ENCODE measurements at regions not wholly inside any gene's neighbourhood (a gene's known extent, or its start where the extent isn't known, plus 50 kb on each side); places are given as distances from the start of the nearest gene placed in this dataset.

DNA sequence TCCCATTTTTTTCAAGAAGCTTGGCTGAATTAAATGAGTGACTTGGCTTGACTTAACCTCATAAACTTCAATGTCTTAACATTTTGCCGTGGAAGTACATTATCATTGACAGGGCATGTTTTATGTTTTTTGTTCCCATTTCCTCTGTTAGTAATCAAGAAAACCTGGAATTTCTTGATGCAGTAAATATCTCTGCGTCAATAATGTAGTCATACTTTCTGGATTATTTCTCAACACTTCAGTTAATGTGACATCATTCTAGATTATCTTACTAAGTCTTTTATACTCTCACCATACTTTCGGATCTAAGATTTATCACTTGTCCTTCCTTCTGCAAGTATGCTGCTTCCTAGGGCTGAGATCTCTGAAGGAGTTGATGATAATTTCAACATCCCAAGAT, 58.6 kb upstream of the PGR start:
- TF ChIP-seq MAX (IDR thresholded peaks at IDR 0.05), result no peak
- no peak for TF ChIP-seq TAF1 (IDR thresholded peaks at IDR 0.05; ENCODE audit: low read depth)
- no peak for TF ChIP-seq EP300 (IDR thresholded peaks at IDR 0.05; ENCODE audit: borderline replicate concordance)
- TF ChIP-seq RAD21 (IDR thresholded peaks at IDR 0.05; ENCODE audit: low read depth), result no peak
- TF ChIP-seq TEAD4 (IDR thresholded peaks at IDR 0.05), result no peak
- TF ChIP-seq NFIC (IDR thresholded peaks at IDR 0.05), result no peak
- TF ChIP-seq ZBTB7A (IDR thresholded peaks at IDR 0.05; ENCODE audit: low read depth), result no peak
